ENCODE measurements at regions not wholly inside any gene's neighbourhood (a gene's known extent, or its start where the extent isn't known, plus 50 kb on each side); places are given as distances from the start of the nearest gene placed in this dataset.

- Histone ChIP-seq H3K27me3 (ENCODE audit: control insufficient read depth, extremely low read depth, insufficient read depth, low read length) (no peaks in the 10 kb centered on the region), H3K4me2 (ENCODE audit: control insufficient read depth, extremely low read depth, insufficient read depth, low read depth, low read length) (no peak overlapping the region), H3K4me1 (ENCODE audit: control insufficient read depth, extremely low read depth, insufficient read depth, low read length) (peaks cover 16% of the 10 kb centered on the region), H3K27ac (ENCODE audit: control insufficient read depth, insufficient read depth, low read length) (no peak overlapping the region), H3K79me2 (ENCODE audit: control insufficient read depth, insufficient read depth, low read length) (no peaks in the 10 kb centered on the region), H3K4me3 (ENCODE audit: control insufficient read depth in 2 of 3, extremely low read depth in 1 of 3, insufficient read depth in 2 of 3, low read depth in 1 of 3, low read length in 3 of 3) (no peak overlapping the region), H3K9ac (ENCODE audit: control insufficient read depth, extremely low read depth, insufficient read depth, low read length) (no peak overlapping the region), H3K9me1 (ENCODE audit: control insufficient read depth, extremely low read depth, insufficient read depth, low read length) (no peaks in the 10 kb centered on the region), H3K9me3 (ENCODE audit: control insufficient read depth, low read depth, low read length) (no peaks in the 10 kb centered on the region), H4K20me1 (ENCODE audit: control insufficient read depth, extremely low read depth, insufficient read depth, low read length) (no peaks in the 10 kb centered on the region), H3K36me3 (ENCODE audit: control insufficient read depth in 2 of 2, extremely low read depth in 1 of 2, insufficient read depth in 2 of 2, low read length in 2 of 2) (no peaks in the 10 kb centered on the region), H2AFZ (ENCODE audit: control insufficient read depth, low read length) (no peak overlapping the region)
- TF ChIP-seq CTCF (optimal IDR thresholded peaks at IDR 0.05 in 1 of 3, IDR thresholded peaks at IDR 0.05 in 1 of 3, conservative IDR thresholded peaks at IDR 0.05 in 1 of 3; ENCODE audit: extremely low read depth in 1 of 3, insufficient read depth in 2 of 3, low read length in 3 of 3) (no peak), EZH2 (IDR thresholded peaks at IDR 0.05; ENCODE audit: low read length) (no peak)
- FAIRE-seq (no peak), DNase-seq (ENCODE audit: low read depth, low spot score) (no peak)
- dilution Hi-C loops (cut with MboI; ENCODE audit: extremely low pct_ligation_motif_present, low sequenced_read_pairs) = no loop called here
Measured at GRCh38 chr5:71957292-71957898, 149.9 kb upstream of the MAP1B start.

- dilution Hi-C loops (cut with MboI; ENCODE audit: extremely low pct_ligation_motif_present, low sequenced_read_pairs) = no loop called here
- Histone ChIP-seq H3K9me1 (ENCODE audit: control insufficient read depth, extremely low read depth, insufficient read depth, low read length) (no peaks in the 10 kb centered on the region), H3K79me2 (ENCODE audit: control insufficient read depth, insufficient read depth, low read length) (no peaks in the 10 kb centered on the region), H3K27me3 (ENCODE audit: control insufficient read depth, extremely low read depth, insufficient read depth, low read length) (peaks cover 3% of the 10 kb centered on the region), H3K9me3 (ENCODE audit: control insufficient read depth, low read depth, low read length) (no peaks in the 10 kb centered on the region), H3K9ac (ENCODE audit: control insufficient read depth, extremely low read depth, insufficient read depth, low read length) (no peak overlapping the region), H4K20me1 (ENCODE audit: control insufficient read depth, extremely low read depth, insufficient read depth, low read length) (no peaks in the 10 kb centered on the region), H3K4me3 (ENCODE audit: control insufficient read depth in 2 of 3, extremely low read depth in 1 of 3, insufficient read depth in 2 of 3, low read depth in 1 of 3, low read length in 3 of 3) (no peak overlapping the region), H3K4me2 (ENCODE audit: control insufficient read depth, extremely low read depth, insufficient read depth, low read depth, low read length) (no peak overlapping the region), H3K36me3 (ENCODE audit: control insufficient read depth in 2 of 2, extremely low read depth in 1 of 2, insufficient read depth in 2 of 2, low read length in 2 of 2) (no peaks in the 10 kb centered on the region), H2AFZ (ENCODE audit: control insufficient read depth, low read length) (no peak overlapping the region), H3K4me1 (ENCODE audit: control insufficient read depth, extremely low read depth, insufficient read depth, low read length) (peaks cover 16% of the 10 kb centered on the region), H3K27ac (ENCODE audit: control insufficient read depth, insufficient read depth, low read length) (no peak overlapping the region)
- TF ChIP-seq CTCF (optimal IDR thresholded peaks at IDR 0.05 in 1 of 3, IDR thresholded peaks at IDR 0.05 in 1 of 3, conservative IDR thresholded peaks at IDR 0.05 in 1 of 3; ENCODE audit: extremely low read depth in 1 of 3, insufficient read depth in 2 of 3, low read length in 3 of 3) (no peak), EZH2 (IDR thresholded peaks at IDR 0.05; ENCODE audit: low read length) (no peak)
- no peak for FAIRE-seq
- no peak for DNase-seq (ENCODE audit: low read depth, low spot score)
Measured at GRCh38 chr5:71960195-71960594, 147.1 kb upstream of the MAP1B start.
